IPS-18a (cell line): ENCODE measurements at regions not wholly inside any gene's neighbourhood (a gene's known extent, or its start where the extent isn't known, plus 50 kb on each side); places are given as distances from the start of the nearest gene placed in this dataset.
"Not testable (repeated sequence)": the region's sequence is repeated elsewhere in the genome, so short reads cannot be mapped to it uniquely, and the experiment has no call there.

Experiments used
- H3K27ac ChIP-seq: one replicate; pipeline ENCODE4 v1.5.1; 2013; ENCODE audit warnings: low read length
- H3K27me3 ChIP-seq: one replicate; pipeline ENCODE4 v1.6.1; 2013; ENCODE audit warnings: mild to moderate bottlenecking, low read length; ENCODE audit not compliant: control insufficient read depth, insufficient read depth
- H3K36me3 ChIP-seq: one replicate; pipeline ENCODE4 v1.6.1; 2013; ENCODE audit warnings: low read depth, low read length; ENCODE audit not compliant: control insufficient read depth
- H3K4me1 ChIP-seq: one replicate; pipeline ENCODE4 v1.6.1; 2013; ENCODE audit warnings: low read depth, low read length; ENCODE audit not compliant: control insufficient read depth
- H3K4me3 ChIP-seq: one replicate; pipeline ENCODE4 v1.5.1; 2013; ENCODE audit warnings: low read length
- H3K9ac ChIP-seq: one replicate; pipeline ENCODE4 v1.6.1; 2013; ENCODE audit warnings: mild to moderate bottlenecking, low read length, moderate library complexity
- H3K9me3 ChIP-seq: one replicate; pipeline ENCODE4 v1.6.1; 2013; ENCODE audit warnings: low read depth, low read length; ENCODE audit not compliant: control insufficient read depth

DNA sequence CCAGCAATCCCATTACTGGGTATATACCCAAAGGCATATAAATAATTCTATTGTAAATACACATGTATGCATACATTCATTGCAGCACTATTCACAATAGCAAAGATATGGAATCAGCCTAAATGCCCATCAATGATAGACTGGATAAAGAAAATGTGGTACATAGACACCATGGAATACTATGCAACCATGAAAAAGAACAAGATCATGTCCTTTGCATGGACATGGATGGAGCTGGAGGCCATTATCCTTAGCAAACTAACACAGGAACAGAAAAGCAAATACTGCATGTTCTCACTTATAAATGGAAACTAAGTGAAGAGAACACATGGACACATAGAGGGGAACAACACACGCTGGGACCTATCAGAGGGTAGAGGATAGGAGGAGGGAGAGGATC is 51.3 kb upstream of the CASK start:
- H3K36me3 ChIP-seq, H3K4me1 ChIP-seq, H3K27ac ChIP-seq, H3K9me3 ChIP-seq, H3K9ac ChIP-seq, H3K4me3 ChIP-seq, H3K27me3 ChIP-seq: not testable (repeated sequence)

DNA sequence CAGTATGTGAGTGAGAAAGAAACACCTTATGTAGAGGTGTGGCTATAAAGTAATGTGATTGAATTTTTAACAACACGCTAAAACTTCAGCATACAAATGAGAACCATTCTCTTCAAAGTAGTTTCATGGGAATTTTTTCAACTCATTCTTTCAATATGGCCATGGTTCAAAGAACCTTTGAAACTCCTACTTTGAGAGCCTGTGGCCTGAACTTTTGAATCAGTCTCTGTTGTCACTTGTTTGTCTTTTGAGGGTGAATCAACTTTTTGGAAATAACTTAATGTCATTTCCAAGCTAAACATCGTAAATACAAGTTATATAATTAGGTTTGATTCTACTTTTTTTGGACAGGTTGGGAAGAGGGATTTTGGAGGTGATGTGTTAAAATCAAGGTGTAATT is 49.9 kb upstream of the CASK start:
- Histone ChIP-seq H3K36me3 (no peaks in the 10 kb centered on the region), H3K4me1 (no peaks in the 10 kb centered on the region), H3K27me3 (no peaks in the 10 kb centered on the region), H3K27ac (no peak overlapping the region), H3K9ac (no peak overlapping the region), H3K4me3 (no peak overlapping the region), H3K9me3 (peaks cover 7% of the 10 kb centered on the region)
